ENCODE measurements at regions not wholly inside any gene's neighbourhood (a gene's known extent, or its start where the extent isn't known, plus 50 kb on each side); places are given as distances from the start of the nearest gene placed in this dataset.

GRCh38 chr3:40605960-40606359, 81.2 kb downstream of the ZNF621 start:
- Histone ChIP-seq H3K4me3 (no peak overlapping the region), H3K4me1 (peaks cover 0 to 9% of the 10 kb centered on the region in 2 donors), H3K9me3 (no peaks in the 10 kb centered on the region), H3K27ac (no peak overlapping the region), H3K27me3 (no peaks in the 10 kb centered on the region), H3K36me3 (no peaks in the 10 kb centered on the region)
- no peak for DNase-seq (ENCODE audit: low spot score)
- no peak for TF ChIP-seq CTCF (IDR thresholded peaks at IDR 0.05)

GRCh38 chr3:40608091-40608490, 83.3 kb downstream of the ZNF621 start:
- no peak overlapping the region for H3K27ac ChIP-seq
- no peak overlapping the region for H3K4me3 ChIP-seq
- no peak for DNase-seq (ENCODE audit: low spot score)
- H3K9me3 ChIP-seq = no peaks in the 10 kb centered on the region
- TF ChIP-seq CTCF (IDR thresholded peaks at IDR 0.05) = no peak
- H3K4me1 ChIP-seq = peaks cover 0 to 9% of the 10 kb centered on the region in 2 donors
- H3K36me3 ChIP-seq = no peaks in the 10 kb centered on the region
- H3K27me3 ChIP-seq = no peaks in the 10 kb centered on the region

- Histone ChIP-seq H3K9me3 (no peaks in the 10 kb centered on the region), H3K27me3 (no peaks in the 10 kb centered on the region), H3K27ac (no peak overlapping the region), H3K4me3 (no peak overlapping the region), H3K36me3 (no peaks in the 10 kb centered on the region), H3K4me1 (peaks cover 0 to 14% of the 10 kb centered on the region in 2 donors)
- no peak for TF ChIP-seq CTCF (IDR thresholded peaks at IDR 0.05)
- no peak for DNase-seq (ENCODE audit: low spot score)
Observed at GRCh38 chr3:40613306-40613705, 88.5 kb downstream of the ZNF621 start.

GRCh38 chr3:40615110-40615915, 90.6 kb downstream of the ZNF621 start:
- H3K27me3 ChIP-seq = no peaks in the 10 kb centered on the region
- no peak for DNase-seq (ENCODE audit: low spot score)
- TF ChIP-seq CTCF (IDR thresholded peaks at IDR 0.05) = no peak
- peaks cover 0 to 11% of the 10 kb centered on the region in 2 donors for H3K4me1 ChIP-seq
- H3K9me3 ChIP-seq = no peaks in the 10 kb centered on the region
- H3K36me3 ChIP-seq = no peaks in the 10 kb centered on the region
- peak overlapping the region in 1 of 2 donors; percentile 31 for H3K4me3 ChIP-seq
- H3K27ac ChIP-seq = no peak overlapping the region

- H3K4me3 ChIP-seq = peak overlapping the region in 1 of 2 donors; percentile 31
- no peak overlapping the region for H3K27ac ChIP-seq
- H3K9me3 ChIP-seq = no peaks in the 10 kb centered on the region
- no peaks in the 10 kb centered on the region for H3K27me3 ChIP-seq
- peaks cover 0 to 11% of the 10 kb centered on the region in 2 donors for H3K4me1 ChIP-seq
- no peak for DNase-seq (ENCODE audit: low spot score)
- TF ChIP-seq CTCF (IDR thresholded peaks at IDR 0.05) = no peak
- no peaks in the 10 kb centered on the region for H3K36me3 ChIP-seq
Observed at GRCh38 chr3:40615918-40616819, 91.4 kb downstream of the ZNF621 start.

Data from right atrium auricular region (tissue), 2 donors.